Middle frontal gyrus (tissue), 1 donor: ENCODE measurements at regions not wholly inside any gene's neighbourhood (a gene's known extent, or its start where the extent isn't known, plus 50 kb on each side); places are given as distances from the start of the nearest gene placed in this dataset.

ENCODE experiments used
- DNase-seq: peaks from one replicate; pipeline ENCODE4 v3.0.0-alpha.2; 2015; ENCODE audit warnings: low spot score; ENCODE audit errors: extremely low spot score

GRCh38 chr13:92938486-92939020, 288.1 kb upstream of the GPC6 start:
- no peak for DNase-seq

DNA sequence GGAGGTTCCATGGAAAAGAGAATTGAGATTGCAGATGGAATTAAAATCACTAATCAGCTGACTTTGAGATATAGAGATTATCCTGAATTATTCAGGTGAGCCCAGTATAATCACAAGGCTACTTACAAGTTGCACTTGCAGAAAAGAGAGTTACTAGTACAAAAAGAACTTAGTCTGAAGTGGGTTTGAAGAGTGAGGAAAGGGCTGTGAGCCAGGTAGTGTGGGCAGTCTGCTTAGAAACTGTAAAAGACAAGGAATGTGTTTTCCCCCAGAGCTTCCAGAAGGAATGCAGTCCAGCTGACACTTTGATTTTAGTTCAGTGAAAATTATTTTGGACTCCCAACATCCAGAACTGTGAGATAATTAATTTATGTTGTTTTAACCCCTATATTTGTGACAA, 285.4 kb upstream of the GPC6 start:
- DNase-seq, result no peak

DNA sequence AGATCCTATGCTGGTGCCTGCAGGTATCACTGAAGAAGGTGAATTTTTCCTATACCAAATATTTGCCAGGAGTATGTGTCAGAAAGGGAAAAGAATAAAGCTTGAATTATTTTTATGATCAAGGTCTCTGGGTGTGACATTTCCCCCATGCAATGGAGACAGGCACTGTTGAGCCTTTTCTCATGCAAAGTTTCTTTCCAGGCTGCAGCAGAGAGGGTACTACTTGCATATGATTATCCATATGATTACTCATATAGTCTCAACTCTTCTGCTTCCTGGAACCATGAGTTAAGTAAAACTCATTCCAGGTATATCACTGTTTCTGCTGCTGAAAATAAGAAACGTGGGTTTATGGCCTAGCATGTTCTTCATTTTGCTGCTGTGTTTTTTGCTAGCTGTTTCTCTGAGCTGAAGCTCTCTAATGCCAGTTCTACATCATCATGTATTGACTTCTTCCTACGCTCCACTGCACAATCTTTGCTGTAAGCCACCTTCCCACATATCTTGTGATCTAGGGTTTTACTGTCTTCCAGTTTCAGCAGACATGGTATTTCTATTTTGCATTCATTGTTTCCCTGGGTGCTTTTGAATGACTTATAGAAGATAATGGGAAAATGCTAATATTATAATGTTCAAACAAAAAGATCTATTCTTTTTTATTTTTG, 278.7 kb upstream of the GPC6 start:
- no peak for DNase-seq

DNA sequence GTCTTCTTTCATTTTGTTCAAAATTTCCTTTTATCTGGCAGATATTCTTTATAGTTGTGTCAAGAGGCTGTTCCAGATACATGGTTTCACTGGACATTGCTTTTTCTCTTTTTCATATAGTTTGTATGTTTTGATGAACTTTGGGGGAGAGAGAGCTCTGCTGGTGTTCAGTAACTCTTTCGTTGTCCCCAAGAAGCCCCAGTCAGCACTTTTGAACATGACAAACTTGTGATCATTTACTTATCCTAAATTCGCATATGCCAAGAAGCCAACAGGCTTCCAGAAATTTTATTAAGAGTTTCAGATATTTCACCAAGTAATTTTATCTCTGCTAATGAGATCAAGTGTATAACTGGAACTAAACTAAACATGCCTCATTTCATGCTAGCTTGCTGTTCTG, 275.8 kb upstream of the GPC6 start:
- DNase-seq, result no peak

- DNase-seq, result no peak
These were observed 275.2 kb upstream of the GPC6 start for GRCh38 chr13:92951273-92951890.

DNA sequence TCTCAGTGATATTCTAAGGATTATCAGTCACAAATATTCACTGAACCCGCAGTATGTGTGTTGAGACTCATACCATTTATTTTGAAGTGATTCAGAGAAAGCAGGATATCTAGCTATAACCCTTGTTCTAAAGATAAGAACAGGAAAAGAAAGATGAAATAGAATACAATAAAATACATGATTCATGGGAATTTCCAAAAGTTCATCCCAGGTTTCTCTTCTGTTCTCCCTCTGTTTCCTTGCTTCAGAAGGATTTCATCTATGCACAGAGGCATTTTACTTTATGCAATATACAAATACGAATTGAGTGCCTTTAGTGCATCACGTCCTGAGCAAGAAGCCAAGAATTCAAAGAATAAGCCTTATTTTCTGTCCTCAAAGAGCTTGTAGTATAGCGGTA, 274.4 kb upstream of the GPC6 start:
- no peak for DNase-seq

- no peak for DNase-seq
These were observed 271.9 kb upstream of the GPC6 start for GRCh38 chr13:92954746-92955145.

DNA sequence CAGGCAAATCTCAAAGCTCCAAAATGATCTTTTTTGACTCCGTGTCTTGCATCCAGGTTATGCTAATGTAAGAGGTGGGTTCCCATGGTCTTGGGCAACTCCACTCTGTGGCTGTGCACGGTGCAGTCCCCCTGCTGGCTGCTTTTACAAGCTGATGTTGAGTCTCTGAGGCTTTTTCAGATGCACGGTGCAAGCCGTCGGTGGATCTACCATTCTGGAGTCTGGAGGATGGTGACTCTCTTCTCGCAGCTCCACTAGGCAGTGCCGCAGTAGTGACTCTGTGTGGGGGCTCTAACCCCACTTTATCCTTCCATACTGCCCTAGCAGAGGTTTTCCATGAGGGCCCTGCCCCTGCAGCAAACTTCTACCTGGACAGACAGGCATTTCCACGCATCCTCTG, 266.8 kb upstream of the GPC6 start:
- no peak for DNase-seq

GRCh38 chr13:92963029-92963428, 263.6 kb upstream of the GPC6 start:
- no peak for DNase-seq

DNA sequence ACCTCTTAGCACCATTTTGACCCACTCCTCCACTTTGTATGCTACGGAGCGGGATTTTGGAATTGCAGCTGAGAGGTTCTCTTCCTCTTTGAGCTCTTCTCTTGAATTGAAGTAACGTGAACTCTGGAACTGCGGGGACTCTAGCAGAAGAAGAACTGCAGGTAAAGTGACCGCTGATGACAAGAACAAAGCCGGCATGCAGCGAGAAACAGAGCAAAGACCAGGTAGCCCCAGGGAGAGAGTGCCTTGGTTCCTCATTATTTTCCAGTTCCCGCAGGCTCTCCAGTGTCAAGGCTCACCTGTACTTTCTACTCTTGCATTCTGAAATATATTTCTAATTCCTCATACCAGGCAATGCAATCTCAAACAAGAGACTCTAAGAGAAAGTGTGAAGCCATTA, 260.3 kb upstream of the GPC6 start:
- no peak for DNase-seq

- no peak for DNase-seq
These were observed 259.7 kb upstream of the GPC6 start for GRCh38 chr13:92966900-92967299.

DNA sequence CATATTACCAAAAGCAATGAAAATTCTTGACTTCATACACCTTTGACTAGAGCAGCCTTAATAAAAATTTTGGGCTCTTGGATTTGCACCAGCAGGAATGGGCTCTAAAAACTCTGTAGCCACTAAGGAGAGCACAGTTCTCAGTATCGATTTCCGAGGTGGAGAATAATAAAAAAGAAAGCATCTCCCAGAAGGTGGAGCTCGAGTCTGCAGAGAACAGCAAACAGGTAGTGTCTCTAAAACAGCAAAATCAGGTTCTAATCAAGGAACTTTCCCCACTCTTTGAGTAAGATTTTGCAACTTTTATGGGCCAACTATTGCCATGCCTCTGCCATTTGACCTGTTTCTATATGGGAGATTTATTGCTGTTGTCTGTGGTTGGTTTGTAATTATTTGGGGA, 258.7 kb upstream of the GPC6 start:
- DNase-seq, result no peak

DNA sequence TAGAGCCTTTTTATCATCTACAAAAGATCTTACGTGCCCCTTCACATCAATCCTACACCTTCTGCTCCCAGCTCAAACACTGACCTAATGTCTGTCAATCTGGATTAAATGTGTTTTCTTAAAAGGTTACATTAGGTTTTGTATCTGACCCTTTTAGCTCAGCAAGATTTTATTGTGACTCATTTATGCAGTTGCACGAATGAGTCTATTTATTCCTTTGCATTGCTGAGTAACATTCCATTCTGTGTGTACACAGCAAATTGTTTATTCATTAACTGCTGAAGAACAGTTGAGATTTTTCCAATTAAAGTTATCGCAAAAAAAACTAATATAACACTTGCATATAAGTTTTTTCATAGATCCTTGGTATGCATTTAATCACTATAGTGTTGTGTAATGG, 253.9 kb upstream of the GPC6 start:
- no peak for DNase-seq

GRCh38 chr13:92974905-92975429, 251.6 kb upstream of the GPC6 start:
- DNase-seq, result no peak

DNA sequence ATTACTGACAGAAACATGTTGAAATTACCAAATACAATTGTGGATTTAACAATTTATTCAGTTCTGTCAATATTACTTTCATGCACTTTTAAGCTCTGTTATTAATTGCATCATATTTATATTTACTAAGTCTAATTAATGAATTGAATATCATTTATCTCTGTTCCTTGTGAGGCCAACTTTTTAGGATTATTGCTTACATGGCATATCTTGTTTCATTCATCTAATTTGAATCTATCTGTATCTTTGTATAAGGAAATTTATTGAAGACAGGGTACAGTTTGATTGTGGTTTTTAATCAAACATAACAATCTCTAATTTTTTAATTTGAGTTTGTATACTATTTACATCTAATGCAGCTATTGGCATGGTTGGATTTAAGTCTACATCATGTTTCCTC, 249.9 kb upstream of the GPC6 start:
- DNase-seq, result no peak

DNA sequence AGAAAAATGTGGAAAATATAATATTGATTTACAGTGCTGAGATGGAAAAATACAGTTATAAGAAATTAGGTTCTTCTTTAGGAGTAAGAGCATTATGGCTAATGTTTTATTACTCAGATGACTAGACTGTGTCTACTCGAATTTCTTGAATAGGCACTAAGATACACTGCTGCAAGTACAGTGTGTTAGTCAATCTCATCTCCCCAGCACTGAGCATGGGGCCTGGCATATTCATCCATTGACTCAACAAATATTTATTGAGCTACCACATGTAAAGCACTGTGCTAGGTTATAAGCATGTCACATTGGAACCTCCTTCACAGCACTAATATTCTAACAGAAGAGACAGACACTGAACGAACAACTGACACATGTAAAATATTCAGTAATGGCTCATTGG, 242.5 kb upstream of the GPC6 start:
- no peak for DNase-seq

DNA sequence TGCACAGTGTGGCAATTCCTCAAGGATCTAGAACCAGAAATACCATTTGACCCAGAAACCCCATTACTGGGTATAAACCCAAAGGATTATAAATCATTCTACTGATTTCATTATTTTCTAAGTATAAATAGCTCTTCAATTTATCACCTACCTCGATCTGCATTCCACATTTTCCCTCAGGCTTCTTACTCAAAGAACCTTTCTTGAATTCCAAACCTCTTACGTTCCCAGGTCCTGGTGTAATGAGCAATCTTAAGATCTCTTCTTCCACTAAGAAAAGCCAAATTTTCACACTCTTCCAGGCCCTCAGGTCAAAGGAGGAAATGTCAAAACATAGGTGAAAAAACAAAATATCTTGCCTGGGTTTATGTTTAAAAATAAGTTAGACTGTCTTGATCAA, 237.3 kb upstream of the GPC6 start:
- DNase-seq, result no peak

DNA sequence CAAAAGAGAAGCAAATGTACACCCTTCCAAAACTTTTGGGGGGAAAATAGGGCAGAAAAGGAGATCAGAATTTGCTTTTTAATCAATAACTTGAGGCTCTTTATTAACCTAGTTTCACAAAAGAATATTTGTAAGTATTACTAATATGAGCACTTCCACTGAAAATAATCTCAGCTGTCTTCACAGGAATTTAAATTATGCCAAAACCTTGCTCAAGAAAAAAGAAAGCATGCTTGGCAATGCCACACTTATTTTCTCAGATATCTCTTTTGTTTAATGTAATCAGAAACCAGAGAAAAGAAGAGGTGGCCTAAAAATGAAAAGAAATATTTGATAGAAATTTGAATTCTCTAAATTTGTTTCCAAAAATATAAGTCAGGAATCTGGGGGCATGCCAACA, 234.9 kb upstream of the GPC6 start:
- DNase-seq, result no peak

- DNase-seq, result no peak
These were observed 232.6 kb upstream of the GPC6 start for GRCh38 chr13:92994056-92994455.

DNA sequence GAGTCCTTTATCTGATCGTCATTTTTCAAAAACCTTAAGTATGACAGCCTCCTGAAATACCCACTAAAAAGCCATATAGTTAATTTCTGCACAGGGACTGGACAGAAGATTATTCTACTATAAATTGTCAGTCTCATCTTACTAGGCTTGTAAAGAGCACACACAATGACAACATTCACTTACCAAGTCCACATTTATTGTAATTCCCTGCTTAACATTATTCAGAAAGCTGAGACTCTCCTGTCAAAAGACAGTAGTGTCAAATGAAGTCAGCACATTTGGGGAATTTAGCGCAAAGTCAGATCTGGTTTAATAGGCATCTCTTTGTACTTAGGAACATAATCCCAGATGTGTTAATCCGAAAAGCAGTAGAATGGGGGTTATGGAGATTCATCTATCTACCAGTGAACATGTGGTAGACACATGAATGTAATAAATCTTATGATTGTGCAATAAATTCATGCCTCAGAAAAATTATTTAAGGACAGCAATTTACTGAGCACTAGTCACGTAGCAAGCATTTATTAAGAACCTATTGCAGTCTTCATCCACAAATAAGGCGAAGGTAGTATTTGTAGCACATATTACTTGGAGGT, 224.6 kb upstream of the GPC6 start:
- no peak for DNase-seq

GRCh38 chr13:93003531-93003930, 223.1 kb upstream of the GPC6 start:
- DNase-seq, result no peak

DNA sequence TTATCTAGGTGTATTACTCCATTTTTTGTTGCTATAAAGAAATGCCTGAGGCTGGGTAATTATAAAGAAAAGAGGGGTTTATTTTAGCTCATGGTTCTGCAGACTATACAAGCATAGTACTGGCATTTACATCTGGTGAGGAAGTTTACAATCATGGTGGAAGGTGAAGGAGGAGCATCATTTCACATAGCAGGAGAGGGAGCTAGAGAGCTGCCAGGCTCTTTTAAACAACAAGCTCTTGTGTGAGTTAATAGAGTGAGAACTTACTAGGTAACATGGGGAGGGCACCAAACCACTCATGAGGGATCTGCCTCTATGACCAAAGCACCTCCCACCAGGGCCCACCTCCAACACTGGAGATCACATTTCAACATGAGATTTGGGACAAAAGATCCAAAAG, 221.7 kb upstream of the GPC6 start:
- DNase-seq, result no peak

DNA sequence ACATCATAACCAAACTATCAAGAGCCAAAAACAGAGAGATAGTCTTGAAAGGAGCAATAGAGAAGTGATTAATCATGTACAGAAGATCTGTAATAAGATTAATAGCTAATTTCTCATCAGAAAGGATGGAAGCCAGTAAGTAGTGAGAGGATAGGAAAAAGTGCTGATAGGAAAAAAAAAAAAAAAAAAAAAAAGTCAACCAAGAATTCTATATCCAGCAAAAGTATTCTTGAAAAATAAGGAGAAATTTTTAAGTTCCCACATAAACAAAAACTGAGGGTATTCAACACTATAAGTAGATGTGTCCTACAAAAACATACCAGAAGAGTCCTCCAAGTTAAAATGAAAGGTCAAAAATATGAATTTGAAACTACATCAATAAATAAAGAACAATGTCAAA, 218.7 kb upstream of the GPC6 start:
- no peak for DNase-seq
